ENCODE measurements at regions not wholly inside any gene's neighbourhood (a gene's known extent, or its start where the extent isn't known, plus 50 kb on each side); places are given as distances from the start of the nearest gene placed in this dataset.

- no peak for TF ChIP-seq CTCF (conservative IDR thresholded peaks at IDR 0.05; ENCODE audit: low read depth, low read length)
- no peak for DNase-seq (ENCODE audit: low read depth)
- no peak overlapping the region for H3K4me3 ChIP-seq (ENCODE audit: low read depth, low read length)
Measured at GRCh38 chr1:173427146-173428054, 49.7 kb upstream of the PRDX6 start.
